GM12892 (cell line): ENCODE measurements at regions not wholly inside any gene's neighbourhood (a gene's known extent, or its start where the extent isn't known, plus 50 kb on each side); places are given as distances from the start of the nearest gene placed in this dataset.

Source experiments
- POLR2A ChIP-seq: IDR thresholded peaks from 2 replicates; pipeline ENCODE4 v1.6.1; 2011; ENCODE audit warnings: low read depth, low read length, control low read depth
- POLR2AphosphoS5 ChIP-seq: IDR thresholded peaks from 2 replicates; pipeline ENCODE4 v1.6.1; 2011; ENCODE audit warnings: low read depth, low read length, control low read depth
- TAF1 ChIP-seq: IDR thresholded peaks from 2 replicates; pipeline ENCODE4 v1.6.1; 2011; ENCODE audit warnings: low read depth, mild to moderate bottlenecking, control low read depth, low read length, borderline replicate concordance

DNA sequence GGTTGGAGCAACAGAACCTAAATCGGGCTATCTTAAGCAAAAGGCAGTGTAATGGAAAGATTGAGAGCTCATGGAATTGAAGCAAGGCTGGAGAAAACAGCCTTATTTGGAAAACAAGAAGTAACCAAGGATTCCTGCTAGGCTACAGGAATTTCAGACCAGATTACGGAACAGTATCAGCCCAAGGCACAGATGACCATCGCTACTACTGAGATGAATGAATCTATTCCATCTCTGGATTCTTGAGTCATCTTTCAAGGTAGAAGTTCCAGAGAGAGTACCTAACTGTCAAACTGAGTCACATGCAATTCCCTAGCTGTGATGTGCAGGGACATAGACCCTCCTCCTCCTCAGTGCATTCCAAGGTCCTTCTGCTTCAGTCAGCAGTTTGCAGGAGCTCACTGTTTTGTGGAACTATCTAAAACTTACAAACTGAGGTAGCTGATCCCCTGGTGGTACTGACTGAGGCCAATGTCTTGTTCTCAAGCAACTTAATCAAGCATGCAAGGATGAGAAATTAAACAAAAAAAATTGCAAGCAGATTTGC lies 62.0 kb upstream of the SMLR1 start:
- TF ChIP-seq POLR2A (no peak), POLR2AphosphoS5 (no peak), TAF1 (no peak)
